NCI-H748 treated with DMSO at 0.1 percent for 48 hours (cell line): ENCODE measurements at regions not wholly inside any gene's neighbourhood (a gene's known extent, or its start where the extent isn't known, plus 50 kb on each side); places are given as distances from the start of the nearest gene placed in this dataset.

ENCODE experiments used
- DNase-seq: peaks from one replicate; lab custom pipeline; 2025; lab: John Stamatoyannopoulos, UW

- no peak for DNase-seq
These were observed 825.7 kb downstream of the OLFM4 start for GRCh38 chr13:53854321-53854720.

- DNase-seq: no peak
These were observed 828.1 kb downstream of the OLFM4 start for GRCh38 chr13:53856573-53857195.

GRCh38 chr13:53863520-53863919 lies 834.9 kb downstream of the OLFM4 start:
- DNase-seq: no peak

- peak; percentile 95 for DNase-seq
These were observed 844.9 kb downstream of the OLFM4 start for GRCh38 chr13:53873558-53873957.

- DNase-seq: no peak
These were observed 850.2 kb downstream of the OLFM4 start for GRCh38 chr13:53878861-53879260.

GRCh38 chr13:53885997-53886396 lies 857.4 kb downstream of the OLFM4 start:
- DNase-seq: no peak

- DNase-seq: no peak
These were observed 862.1 kb downstream of the OLFM4 start for GRCh38 chr13:53890696-53891095.

- DNase-seq: no peak
These were observed 873.0 kb downstream of the OLFM4 start for GRCh38 chr13:53901593-53901992.

GRCh38 chr13:53907891-53908290 lies 879.3 kb downstream of the OLFM4 start:
- DNase-seq: no peak

- DNase-seq: no peak
These were observed 892.3 kb downstream of the OLFM4 start for GRCh38 chr13:53920916-53921315.

GRCh38 chr13:53921473-53921872 lies 892.9 kb downstream of the OLFM4 start:
- DNase-seq: no peak

GRCh38 chr13:53941588-53942190 lies 913.1 kb downstream of the OLFM4 start:
- DNase-seq: no peak

- no peak for DNase-seq
These were observed 917.9 kb downstream of the OLFM4 start for GRCh38 chr13:53946500-53946899.

- no peak for DNase-seq
These were observed 924.6 kb downstream of the OLFM4 start for GRCh38 chr13:53953183-53953582.
